HG02642 (cell line): ENCODE measurements at regions not wholly inside any gene's neighbourhood (a gene's known extent, or its start where the extent isn't known, plus 50 kb on each side); places are given as distances from the start of the nearest gene placed in this dataset.
A peak's percentile ranks its signal among the peaks of the same experiment; 100 is the strongest.

Experiments
- ATAC-seq: cut with Tn5 transposase; IDR thresholded peaks from one replicate; pipeline ENCODE4 v1.9.1; 2021; ENCODE audit warnings: mild to moderate bottlenecking; ENCODE audit not compliant: unreplicated experiment, poor library complexity

DNA sequence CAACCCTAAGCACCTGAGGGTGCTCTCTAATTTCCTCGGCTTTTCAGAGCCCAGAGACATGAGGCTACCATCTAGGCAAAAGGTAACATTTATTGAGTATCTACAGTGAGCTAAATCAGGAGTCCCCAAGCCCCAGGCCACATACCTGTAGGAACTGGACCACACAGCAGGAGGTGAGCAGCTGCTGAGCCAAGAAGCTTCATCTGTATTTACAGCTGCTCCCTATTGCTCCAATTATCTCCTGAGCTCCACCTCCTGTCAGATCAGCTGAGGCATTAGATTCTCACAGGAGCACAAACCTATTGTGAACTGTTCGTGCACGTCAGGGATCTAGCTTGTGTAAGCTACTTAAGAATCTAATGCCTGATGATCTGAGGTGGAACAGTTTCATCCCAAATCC, 70.2 kb downstream of the RND3 start:
- ATAC-seq, result no peak

DNA sequence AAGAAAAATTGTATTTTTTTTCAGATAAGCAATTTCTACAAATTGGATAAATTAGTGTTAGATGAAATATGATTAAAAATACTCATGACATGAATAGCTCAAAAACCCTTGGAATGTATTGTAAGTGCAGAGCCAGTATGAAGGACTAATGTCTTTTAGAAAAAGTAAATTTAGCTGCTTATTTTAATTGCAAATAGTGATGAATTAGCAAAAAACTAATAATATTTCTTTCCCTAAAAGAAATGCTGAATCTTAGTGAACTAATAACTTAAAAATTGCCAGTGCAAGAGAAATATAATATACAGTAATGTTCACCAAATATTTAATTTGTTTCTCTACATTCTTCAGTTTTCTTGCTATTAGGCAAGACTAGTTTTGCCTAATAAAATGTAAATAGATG, 72.4 kb downstream of the RND3 start:
- ATAC-seq, result no peak

- no peak for ATAC-seq
These were observed 73.6 kb downstream of the RND3 start for GRCh38 chr2:150413910-150414309.

DNA sequence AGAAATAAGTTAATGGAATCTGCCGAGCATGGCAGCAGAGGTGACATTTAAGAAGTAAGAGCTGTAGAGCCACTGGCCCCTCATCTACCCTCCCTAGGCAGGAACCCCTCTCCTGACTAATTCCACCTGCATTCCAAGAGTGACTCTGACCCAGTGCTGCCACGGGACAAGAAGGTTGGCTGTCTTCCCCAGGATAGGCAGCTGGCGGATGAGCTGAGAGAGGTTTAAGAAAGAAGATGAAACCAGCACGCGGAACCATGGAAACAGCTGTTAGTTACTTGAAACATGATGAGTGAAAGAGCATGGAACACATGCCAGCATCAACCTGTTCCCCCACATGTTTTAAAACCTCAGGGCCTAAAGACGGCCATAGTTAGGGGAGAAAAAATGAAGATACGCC, 74.1 kb downstream of the RND3 start:
- no peak for ATAC-seq

DNA sequence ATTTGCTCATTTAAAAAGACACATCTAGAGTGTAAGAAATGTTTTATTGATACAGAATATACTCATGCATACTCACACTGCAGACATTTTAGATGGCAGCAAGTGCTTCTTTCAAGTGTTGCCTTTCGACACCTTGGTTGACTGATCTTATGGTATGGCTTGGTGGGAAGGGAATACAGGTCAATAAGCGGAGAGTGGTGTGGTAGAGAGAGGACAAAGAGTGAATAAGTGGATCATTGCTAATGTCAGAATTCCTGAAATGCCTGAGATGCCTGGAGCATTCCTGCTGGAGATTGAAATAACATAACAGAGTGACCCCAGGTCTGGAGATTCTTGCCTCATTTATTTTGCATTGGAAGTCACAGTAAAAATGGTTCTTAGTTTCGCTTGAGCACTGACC, 76.7 kb downstream of the RND3 start:
- no peak for ATAC-seq

DNA sequence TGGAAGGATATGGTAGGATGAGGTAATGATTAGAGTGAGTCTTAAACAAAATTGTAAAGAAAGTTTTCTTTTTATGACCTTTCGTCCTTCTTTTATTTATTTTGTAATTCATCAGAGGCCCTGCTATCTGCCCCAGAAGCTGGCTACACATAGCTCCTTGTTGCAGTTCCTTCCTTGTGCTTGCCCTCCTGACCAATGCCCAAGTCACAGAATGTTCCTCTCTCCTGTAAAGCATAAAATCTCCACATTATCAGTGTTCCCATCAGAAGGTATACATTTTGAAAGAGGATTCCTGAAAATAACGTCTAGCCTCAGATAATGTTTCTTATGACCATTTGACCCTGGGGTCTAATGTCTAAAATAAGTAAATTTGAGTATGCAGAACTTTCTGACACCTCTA, 78.3 kb downstream of the RND3 start:
- ATAC-seq, result no peak

DNA sequence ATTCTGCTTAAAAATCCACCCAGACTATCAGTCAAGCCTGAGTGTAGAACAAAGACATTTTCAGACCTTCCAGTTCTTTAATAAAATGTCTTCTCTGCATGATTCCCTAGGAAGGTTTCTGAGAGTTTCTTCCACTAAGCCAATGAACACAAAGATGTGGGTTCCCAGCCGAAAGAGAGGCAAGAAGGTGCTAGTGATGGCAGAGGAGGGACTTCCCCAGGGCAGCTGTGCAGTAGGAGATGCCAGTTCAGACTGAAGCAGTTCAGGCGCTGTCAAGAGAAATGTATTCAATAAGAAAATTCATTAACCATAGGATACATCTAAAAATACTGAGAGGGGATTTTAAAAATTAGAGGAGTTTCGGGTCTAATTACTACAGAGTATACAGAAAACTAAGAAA, 83.3 kb downstream of the RND3 start:
- no peak for ATAC-seq

GRCh38 chr2:150403457-150403856, 84.0 kb downstream of the RND3 start:
- peak; percentile 90 for ATAC-seq

GRCh38 chr2:150402953-150403352, 84.5 kb downstream of the RND3 start:
- ATAC-seq, result no peak

GRCh38 chr2:150400849-150401248, 86.6 kb downstream of the RND3 start:
- ATAC-seq, result no peak

GRCh38 chr2:150392614-150393013, 94.9 kb downstream of the RND3 start:
- ATAC-seq, result no peak

DNA sequence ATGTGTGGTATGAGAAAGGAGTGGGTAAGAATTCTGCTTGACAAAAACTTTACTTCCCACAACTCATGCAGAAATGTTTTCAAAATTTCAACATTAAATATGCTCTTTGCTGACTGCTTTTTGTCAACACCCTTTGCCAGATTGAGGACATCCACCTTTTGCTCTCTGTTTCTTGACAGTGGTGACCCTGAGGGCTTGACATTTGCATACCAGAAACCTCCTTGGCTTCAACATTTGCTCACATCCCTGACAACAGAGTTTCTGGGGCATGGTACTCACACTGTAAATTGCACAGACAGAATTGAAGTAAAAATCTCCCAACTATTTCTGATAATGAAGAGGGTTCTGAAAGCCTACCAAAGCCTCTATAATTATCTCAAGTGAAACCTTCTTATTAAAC, 95.7 kb downstream of the RND3 start:
- ATAC-seq, result peak; percentile 57

DNA sequence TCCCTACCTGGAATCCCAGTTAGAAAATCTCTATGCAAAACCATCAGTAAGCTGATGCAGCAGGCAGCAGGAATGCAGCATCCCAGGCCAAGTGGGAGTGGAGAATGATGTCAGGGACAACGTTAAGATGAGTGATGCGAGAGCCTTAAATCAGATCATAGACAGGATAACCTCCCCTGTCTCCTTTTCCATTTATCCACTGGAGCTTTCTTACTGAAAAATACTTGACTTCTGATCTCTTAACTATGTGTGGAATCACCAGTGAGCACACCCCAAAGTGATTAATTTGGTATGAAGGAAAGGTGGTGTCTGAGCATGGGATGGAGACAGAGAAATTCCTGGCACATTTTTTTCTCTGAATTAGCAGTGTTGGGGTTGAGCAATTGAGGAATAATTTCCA, 98.0 kb downstream of the RND3 start:
- no peak for ATAC-seq

DNA sequence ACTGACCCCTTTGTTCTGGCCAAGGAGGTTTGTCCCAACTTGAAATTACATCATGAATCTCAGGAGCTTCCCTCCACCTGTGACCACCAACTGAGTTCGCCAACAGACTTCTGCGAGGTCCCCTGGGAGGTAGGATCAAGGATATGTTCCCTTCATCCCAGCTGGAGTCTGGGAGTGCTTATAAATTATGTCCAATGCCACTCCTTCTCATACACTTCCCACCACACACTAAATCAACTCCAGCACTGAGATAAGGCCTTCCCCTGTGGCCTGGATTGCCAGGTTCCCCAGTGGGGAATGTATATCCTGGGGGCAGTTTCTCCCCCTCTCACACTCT, 99.2 kb downstream of the RND3 start:
- ATAC-seq, result no peak

GRCh38 chr2:150387586-150388288, 99.7 kb downstream of the RND3 start:
- no peak for ATAC-seq

GRCh38 chr2:150385211-150385610, 102.3 kb downstream of the RND3 start:
- no peak for ATAC-seq

DNA sequence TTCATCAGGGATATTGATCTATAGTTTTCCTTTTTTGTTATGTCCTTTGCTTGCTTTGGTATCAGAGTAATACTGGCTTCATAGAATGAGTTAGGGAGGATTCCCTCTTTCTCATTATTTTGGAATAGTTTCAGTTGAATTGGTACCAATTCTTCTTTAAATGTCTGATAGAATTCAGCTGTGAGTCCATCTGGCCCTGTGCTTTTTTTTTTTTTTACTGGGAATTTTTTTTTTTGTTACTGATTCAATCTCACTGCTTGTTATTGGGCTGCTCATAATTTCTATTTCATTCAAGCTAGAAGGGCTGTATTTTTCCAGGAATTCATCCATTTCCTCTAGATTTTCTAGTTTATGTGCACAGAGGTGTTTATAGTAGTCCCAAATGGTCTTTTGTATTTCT, 103.9 kb downstream of the RND3 start:
- no peak for ATAC-seq

DNA sequence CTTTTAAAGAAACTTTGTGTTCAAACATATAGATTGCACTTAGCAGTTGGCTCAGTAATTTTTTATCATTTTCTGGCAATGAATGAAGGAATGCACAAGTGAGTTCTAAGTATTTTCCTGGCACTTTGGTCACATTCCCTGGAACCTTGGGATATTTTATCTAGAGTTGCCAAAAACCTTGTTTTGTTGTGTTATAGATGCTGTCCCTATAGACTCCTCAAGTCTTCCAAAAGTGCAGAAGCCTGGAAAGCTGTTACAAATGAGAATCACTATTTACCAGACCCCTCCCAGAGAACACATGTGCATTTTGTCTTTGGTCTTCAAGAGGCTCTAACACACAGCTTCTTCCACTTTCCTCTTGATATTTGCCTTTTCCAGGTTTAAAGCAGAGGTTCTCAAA, 108.3 kb downstream of the RND3 start:
- no peak for ATAC-seq

DNA sequence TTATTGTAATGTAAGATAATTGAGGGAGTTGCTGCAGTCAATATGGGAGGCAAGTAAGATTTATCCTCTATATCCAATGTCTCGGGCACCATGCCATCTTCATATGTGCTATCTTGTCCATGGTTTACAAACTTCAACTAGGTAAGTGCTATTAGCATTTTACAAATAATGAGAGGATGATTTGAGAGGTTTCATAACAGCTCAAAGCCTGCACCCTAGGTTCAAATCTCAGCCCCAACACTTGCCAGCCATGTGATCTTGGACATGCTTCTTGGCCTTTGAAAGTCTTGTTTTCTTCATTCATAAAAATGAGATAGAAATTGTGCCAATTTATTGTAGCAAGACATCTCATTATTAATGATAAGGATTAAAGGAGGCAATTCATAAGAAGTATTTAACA, 108.8 kb downstream of the RND3 start:
- no peak for ATAC-seq

DNA sequence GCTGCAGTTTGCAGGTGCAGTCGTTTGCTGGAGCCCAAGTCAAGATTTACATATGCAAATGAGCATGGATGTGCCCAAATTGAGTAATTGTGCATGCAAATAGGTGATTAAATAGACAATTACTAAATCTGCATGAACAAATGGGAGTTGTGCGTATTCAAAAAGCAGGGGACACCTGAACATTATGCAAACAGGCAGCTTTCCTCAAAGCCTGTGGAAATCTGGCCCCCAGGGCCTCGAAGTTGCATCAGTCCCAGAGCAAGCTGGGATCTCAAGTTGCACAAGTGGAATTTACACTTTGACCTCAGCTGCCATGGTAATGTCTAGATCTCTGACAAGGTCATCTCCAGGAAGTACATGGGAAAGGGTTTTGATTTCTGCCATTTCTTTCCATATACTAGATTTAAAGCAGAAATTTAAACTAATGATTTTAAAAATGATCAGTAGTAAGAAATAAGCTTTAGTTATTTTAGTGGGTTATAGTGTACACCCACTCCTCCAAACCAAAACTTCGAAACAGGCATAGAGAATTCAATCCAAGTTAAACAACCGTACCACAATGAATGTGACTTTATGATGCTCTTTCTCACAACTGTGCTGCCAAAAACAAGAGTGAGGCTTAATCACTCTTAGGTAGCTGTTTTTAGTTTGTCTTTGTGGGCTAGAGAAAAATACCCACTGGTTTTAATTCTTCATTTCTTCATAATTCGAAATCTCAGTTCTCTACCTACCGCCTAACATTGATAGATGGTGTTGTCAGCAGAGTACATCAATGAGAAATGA, 110.7 kb downstream of the RND3 start:
- ATAC-seq, result no peak

- ATAC-seq, result no peak
These were observed 112.1 kb downstream of the RND3 start for GRCh38 chr2:150375333-150375732.

GRCh38 chr2:150374492-150374891, 113.0 kb downstream of the RND3 start:
- ATAC-seq, result no peak
